ENCODE measurements at regions not wholly inside any gene's neighbourhood (a gene's known extent, or its start where the extent isn't known, plus 50 kb on each side); places are given as distances from the start of the nearest gene placed in this dataset.

GRCh38 chr6:26183581-26184366 is 96.5 kb downstream of the HFE start:
- no peak for TF ChIP-seq CTCF (IDR thresholded peaks at IDR 0.05; ENCODE audit: borderline replicate concordance, extremely low read depth, low read length, poor library complexity, severe bottlenecking)
- TF ChIP-seq EZH2 (IDR thresholded peaks at IDR 0.05; ENCODE audit: borderline replicate concordance, low read depth, low read length, severe bottlenecking): no peak
